NCI-H128 (cell line): ENCODE measurements at regions not wholly inside any gene's neighbourhood (a gene's known extent, or its start where the extent isn't known, plus 50 kb on each side); places are given as distances from the start of the nearest gene placed in this dataset.

Source experiments
- DNase-seq: peaks from one replicate; lab custom pipeline; 2025; ENCODE audit not compliant: unreplicated experiment; lab: John Stamatoyannopoulos, UW

DNA sequence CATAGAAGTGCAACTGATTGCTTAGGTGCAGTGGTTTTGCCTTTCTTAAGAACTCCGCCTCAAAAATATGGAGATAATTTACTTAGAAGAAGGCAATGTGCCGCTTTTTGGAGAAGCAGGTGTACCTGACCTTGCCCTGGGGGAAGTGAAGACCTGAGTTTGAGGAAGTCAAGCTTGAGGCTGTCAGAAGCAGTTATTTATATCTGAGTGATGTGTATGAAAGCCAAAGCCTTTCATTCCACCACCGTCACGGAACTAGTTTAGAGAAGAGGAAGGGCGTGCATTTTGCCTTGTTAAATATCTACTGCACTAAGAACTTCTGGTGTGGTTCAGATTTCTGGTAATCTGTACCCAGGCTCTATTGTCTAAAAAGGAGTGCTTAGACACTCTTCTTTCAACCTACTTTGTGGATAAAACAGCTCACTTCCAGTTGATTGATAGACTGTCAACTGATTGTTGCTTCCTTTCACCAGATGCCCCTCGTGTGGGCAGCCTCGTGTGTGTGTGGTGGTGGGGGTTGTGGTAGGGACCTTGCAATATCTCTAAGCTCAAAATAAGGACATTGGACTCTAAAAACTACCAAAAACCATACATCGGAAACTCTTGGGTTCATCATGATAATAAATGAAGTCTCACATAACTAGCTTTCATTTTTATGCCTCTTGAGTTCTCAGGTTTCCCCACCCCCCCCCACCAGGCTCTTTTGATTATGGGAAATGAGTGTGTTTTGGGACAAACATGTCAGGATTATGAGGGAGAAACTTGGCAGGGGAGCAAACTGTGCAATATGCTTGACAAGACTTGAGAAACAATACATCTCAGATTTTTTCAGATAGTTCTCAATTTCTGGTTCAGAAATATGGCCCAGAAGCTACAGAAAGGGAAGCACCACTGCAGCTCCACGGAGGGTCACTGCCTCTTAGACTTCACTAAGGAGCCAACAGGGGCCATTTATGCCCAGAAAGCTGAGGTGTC, 78.6 kb downstream of the ARF6 start:
- no peak for DNase-seq

DNA sequence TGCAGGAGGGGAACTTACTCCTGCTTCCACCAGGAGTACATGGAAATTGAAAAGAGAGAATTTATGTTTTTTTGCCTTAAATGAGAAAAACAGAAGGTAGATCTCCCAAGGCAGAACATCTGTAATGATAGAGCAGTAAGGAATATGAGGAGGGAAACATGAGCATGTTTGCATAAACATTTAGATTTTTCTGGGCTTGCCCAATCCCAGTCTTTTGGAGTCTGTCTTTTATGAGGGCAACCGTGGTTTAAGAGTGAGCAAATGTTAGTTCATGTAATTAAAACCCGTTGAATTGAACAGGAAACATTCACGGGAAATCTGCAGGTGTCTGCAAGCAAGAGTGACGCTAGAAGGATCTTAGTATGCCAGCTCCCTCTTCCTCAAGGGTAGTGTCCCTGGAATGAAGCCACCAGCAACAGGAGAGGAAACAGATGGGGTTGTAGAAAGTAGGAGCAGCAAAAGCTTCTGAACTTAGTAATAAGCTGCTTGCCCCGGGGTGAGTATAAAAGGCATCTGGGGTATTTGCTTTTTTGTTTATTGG, 79.3 kb downstream of the ARF6 start:
- no peak for DNase-seq

DNA sequence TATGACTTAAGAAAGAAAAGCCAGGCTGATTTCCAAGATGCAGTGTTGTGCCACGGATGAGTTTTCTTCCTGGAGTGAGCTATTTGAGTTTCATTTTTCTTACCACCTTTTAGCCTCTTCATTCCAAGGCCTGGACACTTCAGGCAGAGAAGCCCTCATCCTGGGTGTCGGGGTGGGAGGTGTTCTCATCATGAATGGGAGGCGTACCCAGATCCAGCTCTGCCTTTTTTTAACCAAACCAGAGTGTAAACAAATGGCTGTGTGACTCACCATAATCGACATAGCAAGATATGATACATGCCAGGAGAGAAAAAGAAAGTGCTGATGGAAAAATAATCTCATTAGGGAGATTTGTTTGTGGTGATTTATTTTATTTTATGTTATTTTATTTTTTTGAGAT, 79.9 kb downstream of the ARF6 start:
- no peak for DNase-seq

DNA sequence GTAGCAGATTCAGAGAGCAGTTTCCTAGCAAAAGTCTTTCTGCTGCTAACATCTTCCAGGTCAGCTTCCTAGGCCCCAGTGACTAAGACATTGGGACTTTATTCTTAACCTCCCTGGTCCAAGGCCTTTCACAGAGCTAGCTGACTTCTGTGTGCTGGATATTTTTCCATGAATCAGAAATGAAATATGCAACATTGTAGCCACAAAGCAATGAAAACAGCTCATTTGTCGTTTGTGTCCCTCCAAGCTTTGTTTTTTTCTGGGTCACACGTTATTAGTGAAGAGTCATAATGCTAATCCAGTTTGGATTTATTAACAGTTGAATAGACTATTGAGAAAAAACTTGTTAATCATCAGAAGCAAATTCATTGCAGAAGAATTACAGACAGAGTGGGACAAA, 82.4 kb downstream of the ARF6 start:
- DNase-seq = no peak

DNA sequence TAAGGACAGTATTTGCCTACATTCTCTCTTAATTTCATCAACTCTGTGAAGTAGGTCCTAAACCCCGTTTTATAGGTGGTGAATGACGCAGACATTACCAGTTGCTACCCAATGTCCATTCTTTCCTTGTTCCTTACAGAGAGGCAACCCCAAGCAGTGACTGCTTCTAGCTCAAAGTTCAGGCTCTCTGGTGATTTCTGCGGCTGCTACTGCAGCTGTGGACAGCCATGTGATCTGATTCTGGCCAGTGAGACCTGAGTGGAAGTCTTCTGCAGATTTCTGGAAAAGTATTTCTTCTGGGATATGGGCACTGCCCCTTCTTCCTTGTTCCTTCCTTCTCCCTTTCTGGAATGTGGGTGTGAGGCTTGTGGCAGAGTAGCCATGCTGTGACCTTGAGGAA, 82.9 kb downstream of the ARF6 start:
- no peak for DNase-seq

DNA sequence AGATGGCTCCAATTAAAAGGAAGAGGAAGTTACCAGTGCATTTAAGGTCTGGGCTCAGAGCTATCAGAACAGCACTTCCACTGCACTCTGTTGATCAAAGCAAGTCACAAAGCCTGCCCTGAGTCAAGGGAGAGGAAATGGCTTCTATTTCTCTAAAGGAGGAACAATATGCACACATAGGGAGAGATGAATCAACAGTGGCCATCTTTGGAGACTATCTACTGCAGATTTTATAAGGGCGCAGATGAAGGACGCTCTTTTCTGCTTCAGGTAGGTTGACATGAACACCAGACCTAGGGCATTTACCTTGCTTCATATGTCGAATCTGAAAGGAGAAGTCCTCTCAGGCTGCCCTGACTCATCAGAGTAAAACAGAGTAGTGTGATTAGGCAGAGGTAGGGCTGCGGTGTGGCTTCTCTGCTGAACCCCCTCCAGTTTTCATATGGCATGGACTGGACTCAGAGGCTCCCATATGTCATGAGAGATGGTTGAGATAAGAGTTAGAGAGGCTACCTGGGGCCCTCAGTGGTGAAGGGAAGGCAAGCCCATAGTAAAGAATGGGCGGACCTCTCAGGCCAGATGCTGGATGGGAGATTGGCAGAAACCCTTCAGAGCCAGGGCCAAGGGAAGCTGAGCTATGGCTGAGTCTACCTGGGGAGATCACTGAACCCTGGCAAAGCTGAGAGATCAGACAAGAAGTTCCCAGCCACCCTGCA, 84.4 kb downstream of the ARF6 start:
- DNase-seq = no peak

DNA sequence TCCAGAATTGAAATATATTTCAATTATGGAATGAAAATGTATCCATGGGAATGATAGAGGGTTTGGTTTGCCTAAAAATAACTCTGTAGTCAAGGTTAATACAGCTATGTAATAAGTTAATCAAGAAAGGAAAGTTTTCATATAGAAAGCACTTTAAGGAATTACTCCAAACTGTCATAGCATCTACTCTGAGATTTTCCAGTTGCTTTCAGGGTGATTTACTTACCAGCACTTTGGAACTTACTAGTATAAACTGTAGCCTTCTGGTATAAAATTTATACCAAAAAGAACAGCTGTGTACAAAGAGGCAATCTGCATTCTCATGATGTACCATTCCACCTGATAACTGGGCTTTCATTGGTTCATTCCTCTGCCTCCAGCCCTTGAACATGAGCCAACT, 87.1 kb downstream of the ARF6 start:
- no peak for DNase-seq

DNA sequence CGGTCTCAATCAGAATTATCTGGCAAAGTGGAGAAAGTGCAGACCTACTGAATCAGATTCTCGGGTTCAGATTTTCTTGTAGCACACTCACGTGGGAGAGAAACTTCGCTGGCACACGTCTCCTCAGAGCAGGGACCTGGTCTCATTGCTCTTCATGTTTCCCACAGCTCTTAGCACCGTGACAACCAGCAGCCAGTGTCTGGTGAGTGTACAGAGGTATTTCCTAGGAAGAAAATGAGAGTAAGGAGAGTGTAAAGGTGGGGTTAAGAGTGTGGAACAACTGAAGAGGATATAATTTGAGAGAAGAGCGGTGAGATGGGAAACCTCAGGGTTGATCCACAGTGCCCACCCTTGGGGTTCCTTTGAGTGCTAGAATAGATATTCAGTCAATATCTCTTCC, 89.2 kb downstream of the ARF6 start:
- no peak for DNase-seq

DNA sequence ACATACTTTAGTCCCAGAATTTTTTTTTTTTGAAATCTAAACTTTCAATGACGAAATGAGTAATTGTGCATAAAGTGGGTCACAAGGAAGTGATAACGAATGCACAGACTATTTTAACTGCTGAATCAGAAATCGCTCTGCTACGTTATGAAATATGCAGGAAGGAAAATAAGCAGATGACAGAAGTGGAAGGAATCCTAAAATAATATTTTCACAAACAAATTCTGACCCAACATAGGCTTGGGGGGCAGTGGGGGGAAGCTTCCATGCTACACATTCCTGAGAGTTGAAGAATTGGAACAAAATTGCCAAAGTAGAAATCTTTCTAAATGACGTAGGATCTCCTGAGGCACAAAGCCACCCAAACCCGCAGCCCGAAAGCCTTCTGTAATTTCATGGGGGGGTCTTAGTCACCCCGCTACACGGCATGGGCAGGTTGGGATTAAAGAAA, 89.6 kb downstream of the ARF6 start:
- DNase-seq = no peak

DNA sequence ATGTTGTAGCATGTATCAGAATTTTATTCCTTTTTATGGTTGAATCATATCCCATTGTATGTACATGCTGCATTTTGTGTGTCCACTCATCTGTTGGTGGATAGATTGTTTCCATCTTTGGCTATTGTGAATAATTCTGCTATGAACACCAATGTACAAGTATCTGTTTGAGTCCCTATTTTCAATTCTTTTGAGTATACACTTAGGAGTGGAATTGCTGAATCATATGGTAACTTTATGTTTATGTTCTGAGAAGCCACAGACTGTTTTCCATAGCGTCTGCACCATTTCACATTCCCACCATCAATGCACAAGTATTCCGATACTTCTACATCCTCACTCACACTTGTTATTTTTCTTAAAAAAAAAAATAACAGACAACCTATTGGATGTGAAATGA, 91.5 kb downstream of the ARF6 start:
- DNase-seq = no peak

DNA sequence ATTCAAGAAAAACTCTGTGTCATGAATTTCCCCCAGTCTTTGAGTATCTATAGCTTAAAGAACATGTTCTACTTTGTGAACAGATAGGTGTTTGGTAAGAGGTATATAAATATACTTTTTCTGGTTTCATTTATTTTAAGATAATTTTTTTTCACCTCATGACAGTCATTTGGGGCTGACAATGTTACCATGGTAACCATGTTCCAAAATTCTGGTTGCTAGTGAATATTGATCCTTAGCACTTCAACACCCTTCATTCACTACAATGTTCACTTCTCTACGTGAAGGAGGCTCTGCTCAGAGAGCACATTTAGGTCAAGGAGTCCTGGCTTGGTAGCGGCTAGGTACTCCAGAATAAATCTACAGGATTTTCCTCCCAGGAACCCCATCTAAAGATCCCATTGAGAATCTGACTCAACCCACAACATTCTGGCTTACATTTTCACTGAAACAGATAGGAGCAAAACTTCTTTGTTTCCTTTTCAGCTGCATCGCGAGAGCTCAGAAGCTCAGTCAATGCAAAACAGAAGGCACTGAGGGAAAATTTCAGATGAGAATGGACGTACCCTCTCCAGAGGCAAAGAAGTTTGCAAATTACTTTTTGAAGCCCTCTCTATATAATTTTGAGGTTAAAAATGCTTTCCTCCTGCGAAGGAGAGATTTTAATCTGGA, 93.6 kb downstream of the ARF6 start:
- DNase-seq = no peak

DNA sequence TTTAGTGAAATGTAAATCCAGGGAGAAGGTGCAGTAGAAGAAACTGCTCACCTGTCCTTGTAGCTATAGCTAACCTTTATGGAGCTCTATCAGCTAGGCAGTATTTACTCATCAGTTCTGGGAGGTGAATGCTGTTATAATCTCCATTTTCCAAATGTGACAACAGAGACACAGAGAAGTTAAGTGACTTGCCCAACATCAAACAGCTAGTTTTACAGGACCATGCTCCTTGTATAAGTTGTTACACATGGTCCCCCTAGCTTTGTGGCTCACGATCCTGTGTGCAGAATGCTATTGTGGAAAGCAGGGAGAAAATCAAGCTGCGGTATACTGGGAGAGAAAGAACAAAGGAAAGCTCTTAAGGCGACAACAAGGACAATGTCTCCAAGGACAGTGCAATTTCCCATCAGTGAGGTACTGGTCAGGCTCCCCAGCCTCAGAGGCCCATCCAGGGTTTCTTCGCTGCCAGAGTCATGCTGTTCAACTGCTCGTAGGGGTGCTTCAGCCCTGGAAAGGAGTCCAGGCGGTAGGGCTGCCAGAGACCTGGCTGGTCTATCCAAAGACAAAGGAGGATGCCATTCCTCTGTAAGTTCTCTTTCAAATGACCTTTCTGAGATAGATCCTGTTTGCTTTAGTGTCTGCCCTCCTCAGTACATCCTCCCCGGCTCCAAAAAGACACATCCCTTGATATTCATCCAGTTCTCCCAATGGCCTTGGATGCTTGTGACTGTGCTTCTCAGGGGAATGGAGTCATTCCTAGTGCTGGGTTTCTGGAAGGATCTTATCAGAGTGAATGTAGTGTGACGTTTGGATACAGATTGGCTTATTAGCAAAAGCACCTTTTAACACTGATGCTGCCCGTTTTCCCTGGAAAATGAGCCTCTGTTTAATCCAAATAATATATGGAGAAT, 95.5 kb downstream of the ARF6 start:
- DNase-seq = no peak

DNA sequence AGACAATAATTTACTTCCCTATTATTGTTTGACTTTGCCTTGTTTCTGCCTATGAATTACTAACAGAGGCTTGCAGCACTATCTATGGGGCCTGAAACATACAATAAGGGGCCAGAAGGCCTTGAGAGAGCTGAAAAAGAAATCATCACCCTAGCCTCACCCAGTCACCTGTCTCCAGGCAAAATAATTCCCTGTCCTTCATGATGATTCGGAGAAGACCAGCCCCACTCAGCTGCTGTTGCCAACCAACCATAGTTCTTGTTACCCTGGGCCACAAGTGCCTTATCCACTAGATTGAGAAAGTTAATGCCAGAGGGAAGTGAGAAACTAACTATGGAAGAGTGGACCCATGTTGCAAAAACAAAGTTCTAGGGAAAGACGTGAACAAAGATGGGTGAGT, 97.1 kb downstream of the ARF6 start:
- DNase-seq = no peak

DNA sequence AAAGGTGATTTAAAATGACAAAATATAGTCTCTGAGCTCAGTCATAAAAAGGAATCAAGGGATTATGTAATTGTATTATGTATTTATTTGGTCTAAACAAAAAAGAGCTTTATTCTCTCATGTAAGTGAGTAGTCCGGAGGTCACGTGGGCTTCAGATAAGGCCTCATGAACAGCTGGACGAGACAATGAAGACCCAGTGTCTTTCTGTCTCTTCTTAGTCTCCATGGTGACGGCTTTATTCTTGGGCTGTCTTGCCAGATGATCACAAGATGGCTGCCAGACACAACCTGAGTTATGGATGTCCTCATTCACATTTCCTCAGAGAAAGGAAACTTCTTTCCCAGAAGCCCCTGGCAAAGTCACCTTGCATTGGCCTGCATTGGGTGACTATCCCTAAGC, 98.6 kb downstream of the ARF6 start:
- no peak for DNase-seq

DNA sequence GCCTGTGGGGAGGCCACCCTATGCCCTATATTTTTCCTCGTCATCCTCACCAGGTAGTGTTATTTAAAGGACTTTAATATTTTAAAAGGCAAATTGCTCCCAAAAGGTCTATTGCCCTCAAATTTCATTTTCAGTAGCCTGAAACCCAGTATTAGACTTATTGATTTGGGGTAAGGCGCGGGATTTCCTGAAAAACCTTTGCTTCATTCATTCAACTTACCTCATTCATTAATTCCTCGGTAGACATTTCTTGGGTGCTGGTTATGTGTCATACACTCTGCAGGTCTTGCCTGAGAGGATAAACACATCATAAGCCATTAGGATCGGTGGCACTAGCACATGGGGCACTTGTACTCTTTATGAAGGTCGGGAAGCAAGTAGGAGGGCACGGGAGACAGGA, 99.2 kb downstream of the ARF6 start:
- DNase-seq = no peak

DNA sequence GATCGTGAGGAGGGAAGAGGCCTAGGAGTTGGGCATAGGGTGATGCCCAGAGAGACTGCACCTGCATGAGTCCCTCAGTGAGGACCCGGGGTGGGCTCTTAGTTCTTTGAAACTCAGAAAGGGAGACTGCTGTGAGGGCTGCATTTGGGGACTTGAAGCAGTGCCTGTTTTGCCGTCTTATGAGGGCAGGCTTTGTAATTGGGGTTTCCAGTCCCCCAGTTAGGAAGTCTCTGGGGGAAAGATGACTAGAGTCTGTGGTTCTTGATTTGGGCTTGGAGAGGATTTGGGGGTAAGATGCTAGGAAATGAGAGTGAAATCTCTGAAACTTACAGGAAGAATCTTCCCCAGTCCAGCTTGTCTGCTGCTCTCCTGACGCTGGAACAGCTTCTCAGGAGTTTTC, 99.6 kb downstream of the ARF6 start:
- DNase-seq = no peak

DNA sequence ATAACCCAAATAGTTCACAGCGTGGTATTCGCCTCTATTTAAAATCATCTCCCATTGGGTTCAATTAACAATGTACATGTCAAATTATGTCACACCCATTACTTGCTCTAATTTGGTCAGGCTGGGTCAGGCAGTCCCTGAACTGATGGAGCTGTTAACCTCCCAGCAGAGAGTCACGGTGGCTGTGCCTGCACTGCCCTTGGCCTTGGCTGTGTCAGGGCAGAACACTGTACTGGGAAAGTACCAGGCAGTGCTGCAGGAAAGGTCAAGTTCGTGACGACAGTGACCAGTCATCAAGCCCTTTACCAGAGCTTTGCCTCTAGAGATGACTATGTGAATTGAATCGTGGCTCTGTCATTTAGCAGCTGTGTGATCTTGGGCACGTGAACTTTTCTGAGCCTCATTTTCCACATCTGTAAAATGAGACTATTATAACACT, 100.0 kb downstream of the ARF6 start:
- DNase-seq = no peak

DNA sequence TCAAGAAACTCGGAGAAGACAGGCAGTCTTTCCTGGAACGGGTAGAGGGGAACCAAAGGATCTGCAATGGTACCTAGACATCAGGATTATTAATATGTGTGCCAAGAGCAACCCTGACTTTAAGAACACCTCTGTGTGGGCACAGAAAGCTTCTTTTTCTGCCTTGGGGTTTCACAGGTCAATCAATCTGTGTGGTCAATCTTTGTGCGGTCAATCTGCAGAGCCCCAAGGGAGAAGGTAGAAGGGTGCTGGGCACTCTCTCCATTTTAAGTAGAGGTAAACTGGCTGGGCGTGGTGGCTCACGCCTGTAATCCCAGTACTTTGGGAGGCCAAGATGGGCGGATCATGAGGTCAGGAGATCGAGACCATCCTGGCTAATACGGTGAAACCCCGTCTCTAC, 100.7 kb downstream of the ARF6 start:
- no peak for DNase-seq

DNA sequence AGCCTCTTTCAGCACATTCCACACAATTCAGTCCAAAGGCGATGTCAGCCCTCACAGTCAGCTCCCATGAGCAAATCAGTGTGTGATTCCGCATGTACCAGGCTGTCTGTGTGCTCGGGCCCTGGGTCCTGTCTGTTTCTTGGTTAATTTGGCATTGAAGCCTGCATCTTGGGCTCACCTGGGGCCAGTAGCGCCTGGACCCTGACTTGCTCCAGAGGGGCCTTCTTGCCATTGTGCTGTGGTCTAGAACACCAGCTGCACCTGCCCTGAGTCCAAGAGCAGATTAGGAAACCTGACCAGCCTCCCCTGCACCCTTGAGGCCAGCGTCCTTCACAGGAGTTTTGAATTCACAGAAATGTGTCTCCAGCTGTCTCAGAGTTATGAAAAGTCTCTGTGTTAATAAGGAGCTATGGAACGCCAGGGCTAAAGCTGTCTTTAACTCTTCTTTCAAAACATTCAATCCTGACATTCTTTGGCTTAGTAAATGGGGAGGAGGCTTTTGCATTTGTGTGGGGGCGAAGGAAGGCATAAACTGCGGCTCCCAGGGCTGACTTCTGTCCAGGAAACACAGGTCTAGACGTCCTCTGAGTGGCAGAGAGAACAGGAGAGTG, 102.2 kb downstream of the ARF6 start:
- DNase-seq = no peak

DNA sequence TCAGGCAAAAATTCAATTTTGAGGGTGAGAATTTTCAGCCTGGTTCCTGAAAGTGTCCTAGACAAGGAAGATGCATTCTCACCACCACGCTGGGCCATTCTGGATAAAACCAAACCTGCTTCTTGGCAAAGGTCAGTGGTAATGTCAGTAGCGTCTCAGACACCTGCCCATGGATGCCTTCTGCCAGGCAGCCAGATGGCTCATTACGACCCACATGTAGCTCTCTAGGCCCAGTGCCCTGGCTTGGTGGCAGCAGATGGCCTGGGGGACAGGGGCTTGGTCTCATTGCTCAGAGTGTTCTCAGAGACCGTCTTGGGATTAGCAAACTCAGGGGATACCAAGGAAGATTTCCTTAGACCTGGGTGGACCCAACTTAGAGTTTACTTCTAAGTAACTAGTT, 105.1 kb downstream of the ARF6 start:
- DNase-seq = no peak
